Fibroblast of lung (primary cell): ENCODE measurements at regions not wholly inside any gene's neighbourhood (a gene's known extent, or its start where the extent isn't known, plus 50 kb on each side); places are given as distances from the start of the nearest gene placed in this dataset.

Experiments used
- DNase-seq, 2 donors: peaks; one replicate each; pipeline versions ENCODE4 v3.0.0 to v3.0.0-alpha.2; 2010; ENCODE audit warnings: low read depth in 2 of 2
- H2AFZ ChIP-seq: 2 replicates; pipeline ENCODE4 v1.5.1; 2012; ENCODE audit warnings: low read length, control low read depth, inconsistent platforms
- H3K27ac ChIP-seq: 2 replicates; pipeline ENCODE4 v1.5.1; 2011; ENCODE audit warnings: low read length, control low read depth; ENCODE audit not compliant: insufficient read depth
- H3K27me3 ChIP-seq: 2 replicates; pipeline ENCODE4 v1.5.1; 2011; ENCODE audit warnings: mild to moderate bottlenecking, low read length; ENCODE audit not compliant: control insufficient read depth, insufficient read depth
- H3K36me3 ChIP-seq: 2 replicates; pipeline ENCODE4 v1.5.1; 2011; ENCODE audit warnings: low read length; ENCODE audit not compliant: control insufficient read depth, insufficient read depth
- H3K4me1 ChIP-seq: 2 replicates; pipeline ENCODE4 v1.5.1; 2011; ENCODE audit warnings: low read length; ENCODE audit not compliant: control insufficient read depth, insufficient read depth; ENCODE audit errors: extremely low read depth
- H3K4me2 ChIP-seq: 2 replicates; pipeline ENCODE4 v1.5.1; 2011; ENCODE audit warnings: low read length, control low read depth; ENCODE audit not compliant: insufficient read depth; ENCODE audit errors: extremely low read depth
- H3K4me3 ChIP-seq, 4 experiments: fragments of 200-600 bp in 1 of 4; sonication (generic) in 1 of 4; replicated peaks in 1 of 4; 2 replicates each; pipeline ENCODE4 v1.5.1; 2011 to 2016; ENCODE audit warnings: low read length in 4 of 4, low read depth in 3 of 4, mild to moderate bottlenecking in 3 of 4, control low read depth in 2 of 4, inconsistent platforms in 1 of 4, mixed read lengths in 1 of 4; ENCODE audit not compliant: insufficient read depth in 1 of 4; ENCODE audit errors: control extremely low read depth in 1 of 4
- H3K79me2 ChIP-seq: 2 replicates; pipeline ENCODE4 v1.5.1; 2012; ENCODE audit warnings: mild to moderate bottlenecking, low read length, inconsistent platforms; ENCODE audit not compliant: control insufficient read depth, insufficient read depth
- H3K9ac ChIP-seq: 2 replicates; pipeline ENCODE4 v1.5.1; 2011; ENCODE audit warnings: mild to moderate bottlenecking, low read length, control low read depth; ENCODE audit not compliant: insufficient read depth
- H3K9me3 ChIP-seq: 2 replicates; pipeline ENCODE4 v1.5.1; 2012; ENCODE audit warnings: low read depth, low read length; ENCODE audit not compliant: control insufficient read depth, insufficient read depth
- H4K20me1 ChIP-seq: 2 replicates; pipeline ENCODE4 v1.5.1; 2011; ENCODE audit warnings: low read length; ENCODE audit not compliant: control insufficient read depth, insufficient read depth; ENCODE audit errors: extremely low read depth
- CTCF ChIP-seq, 2 donors: IDR thresholded peaks in 1 of 2; conservative IDR thresholded peaks in 1 of 2; 1 replicate in 1 of 2; 2 replicates in 1 of 2; pipeline ENCODE4 v1.5.1; 2011 to 2012; ENCODE audit warnings: low read length in 2 of 2, control low read depth in 1 of 2, inconsistent platforms in 1 of 2, low read depth in 1 of 2, mild to moderate bottlenecking in 1 of 2
- EZH2 ChIP-seq: IDR thresholded peaks from 2 replicates; pipeline ENCODE4 v1.5.1; 2012; ENCODE audit warnings: low read length, control low read depth, mild to moderate bottlenecking; ENCODE audit errors: missing control alignments

DNA sequence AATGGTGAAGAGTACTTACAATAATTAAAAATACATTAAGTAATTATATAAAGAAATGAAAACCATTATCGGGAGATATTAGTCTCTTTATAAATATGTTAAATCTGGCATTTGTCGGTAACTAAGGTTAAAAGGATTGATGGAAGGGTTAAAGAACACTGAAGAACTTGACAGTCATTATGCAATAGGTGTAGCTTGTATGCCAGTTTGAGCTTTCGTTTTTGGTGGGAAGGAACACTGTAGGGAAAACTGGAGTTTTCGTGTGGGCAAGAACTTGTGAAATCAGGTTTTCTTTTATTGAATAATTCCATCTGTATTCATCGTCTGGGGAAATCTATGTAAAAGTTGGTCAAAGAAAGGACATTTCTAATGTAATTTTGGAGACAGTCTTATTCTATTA is 142.3 kb downstream of the DMRTA1 start:
- no peaks in the 10 kb centered on the region for H3K4me1 ChIP-seq
- H3K9me3 ChIP-seq: no peaks in the 10 kb centered on the region
- H2AFZ ChIP-seq: no peak overlapping the region
- no peak overlapping the region for H3K9ac ChIP-seq
- no peaks in the 10 kb centered on the region for H4K20me1 ChIP-seq
- TF ChIP-seq EZH2 (no peak), CTCF (conservative IDR thresholded peaks at IDR 0.05 in 1 of 2, IDR thresholded peaks at IDR 0.05 in 1 of 2; ENCODE audit: low read depth in 1 of 2, low read length in 2 of 2) (no peak)
- H3K79me2 ChIP-seq: no peaks in the 10 kb centered on the region
- no peaks in the 10 kb centered on the region for H3K36me3 ChIP-seq
- no peak overlapping the region for H3K27ac ChIP-seq
- H3K4me2 ChIP-seq: no peak overlapping the region
- no peak overlapping the region for H3K4me3 ChIP-seq
- no peak for DNase-seq
- no peaks in the 10 kb centered on the region for H3K27me3 ChIP-seq

GRCh38 chr9:22590336-22591033 is 143.9 kb downstream of the DMRTA1 start:
- no peaks in the 10 kb centered on the region for H3K36me3 ChIP-seq
- TF ChIP-seq EZH2 (no peak), CTCF (conservative IDR thresholded peaks at IDR 0.05 in 1 of 2, IDR thresholded peaks at IDR 0.05 in 1 of 2; ENCODE audit: low read depth in 1 of 2, low read length in 2 of 2) (no peak)
- H3K4me2 ChIP-seq: no peak overlapping the region
- no peaks in the 10 kb centered on the region for H3K79me2 ChIP-seq
- no peaks in the 10 kb centered on the region for H3K9me3 ChIP-seq
- H4K20me1 ChIP-seq: no peaks in the 10 kb centered on the region
- H3K4me1 ChIP-seq: no peaks in the 10 kb centered on the region
- H3K27ac ChIP-seq: no peak overlapping the region
- H3K4me3 ChIP-seq: no peak overlapping the region
- H3K27me3 ChIP-seq: no peaks in the 10 kb centered on the region
- H2AFZ ChIP-seq: no peak overlapping the region
- H3K9ac ChIP-seq: no peak overlapping the region
- DNase-seq: no peak

GRCh38 chr9:22595805-22596204 is 149.2 kb downstream of the DMRTA1 start:
- H3K4me1 ChIP-seq: no peaks in the 10 kb centered on the region
- no peaks in the 10 kb centered on the region for H3K36me3 ChIP-seq
- no peak overlapping the region for H3K4me3 ChIP-seq
- no peak for TF ChIP-seq CTCF (conservative IDR thresholded peaks at IDR 0.05 in 1 of 2, IDR thresholded peaks at IDR 0.05 in 1 of 2; ENCODE audit: low read depth in 1 of 2, low read length in 2 of 2)
- TF ChIP-seq EZH2: no peak
- H3K27me3 ChIP-seq: no peaks in the 10 kb centered on the region
- H3K9me3 ChIP-seq: no peaks in the 10 kb centered on the region
- H3K27ac ChIP-seq: no peak overlapping the region
- H3K4me2 ChIP-seq: no peak overlapping the region
- H3K9ac ChIP-seq: no peak overlapping the region
- H2AFZ ChIP-seq: no peak overlapping the region
- H4K20me1 ChIP-seq: no peaks in the 10 kb centered on the region
- no peaks in the 10 kb centered on the region for H3K79me2 ChIP-seq
- DNase-seq: no peak
